ENCODE measurements at regions not wholly inside any gene's neighbourhood (a gene's known extent, or its start where the extent isn't known, plus 50 kb on each side); places are given as distances from the start of the nearest gene placed in this dataset.

DNA sequence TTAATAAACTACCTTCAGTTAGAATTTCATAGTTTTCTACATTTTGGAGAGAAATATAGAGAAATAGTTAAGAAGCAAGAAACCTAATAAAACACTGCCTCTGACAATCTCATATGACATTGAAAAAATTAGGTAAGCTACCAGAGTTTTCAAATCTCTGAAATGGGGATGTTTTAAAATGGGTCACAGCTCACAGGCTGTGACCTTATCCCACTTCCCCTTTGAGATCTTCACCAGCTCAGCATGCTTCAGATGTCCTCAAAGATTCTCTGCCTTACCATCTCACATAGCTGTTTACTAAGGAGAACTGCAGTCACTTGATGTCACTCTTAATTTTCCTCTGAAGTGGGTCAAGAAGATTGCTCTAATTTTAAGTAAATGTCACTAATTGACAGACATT lies 717.8 kb downstream of the JRKL start:
- Histone ChIP-seq H2BK5ac (ENCODE audit: low read depth, low read length, poor library complexity, severe bottlenecking) (no peak overlapping the region), H3K79me1 (ENCODE audit: low read depth in 1 of 2, low read length in 2 of 2) (no peaks in the 10 kb centered on the region), H3K4ac (ENCODE audit: low read depth, low read length) (no peak overlapping the region), H3K56ac (ENCODE audit: extremely low read depth, insufficient read depth, low read length) (no peak overlapping the region), H3K36me3 (ENCODE audit: control insufficient read depth, insufficient read depth, low read length) (no peaks in the 10 kb centered on the region), H3K14ac (replicated peaks; ENCODE audit: low read depth, low read length) (no peak overlapping the region), H3K4me2 (ENCODE audit: low read depth, low read length) (no peak overlapping the region), H3K23ac (ENCODE audit: low read depth, low read length) (no peak overlapping the region), H3K27me3 (ENCODE audit: control insufficient read depth, insufficient read depth, low read length) (no peaks in the 10 kb centered on the region), H4K91ac (ENCODE audit: insufficient read depth, low read depth, low read length) (no peak overlapping the region), H2BK20ac (ENCODE audit: low read depth, low read length) (no peak overlapping the region), H3K4me1 (ENCODE audit: control insufficient read depth, insufficient read depth, low read length) (no peaks in the 10 kb centered on the region), H3K9me1 (ENCODE audit: insufficient read depth, low read length) (no peaks in the 10 kb centered on the region), H3K9me3 (ENCODE audit: control insufficient read depth, insufficient read depth, low read length) (0 out of 2 replicates have a peak, but pooled peaks cover 4% of the 10 kb centered on the region), H3K4me3 (ENCODE audit: insufficient read depth, low read depth, low read length) (no peak overlapping the region), H2BK15ac (ENCODE audit: low read depth, low read length) (no peak overlapping the region), H2BK120ac (ENCODE audit: low read depth, low read length) (no peak overlapping the region), H3K9ac (ENCODE audit: low read depth, low read length) (no peak overlapping the region), H4K5ac (ENCODE audit: low read depth, low read length) (no peak overlapping the region), H4K20me1 (ENCODE audit: insufficient read depth, low read length) (no peaks in the 10 kb centered on the region), H2AK5ac (ENCODE audit: low read depth, low read length) (no peak overlapping the region), H4K8ac (ENCODE audit: low read depth in 2 of 2, low read length in 2 of 2) (no peak overlapping the region), H2AFZ (replicated peaks; ENCODE audit: low read length, poor library complexity) (no peak overlapping the region), H3K27ac (ENCODE audit: insufficient read depth, low read length) (no peak overlapping the region), H3K18ac (ENCODE audit: low read depth, low read length) (no peak overlapping the region), H2AK9ac (replicated peaks; ENCODE audit: low read depth, low read length, poor library complexity) (no peak overlapping the region)
- ChIA-PET POLR2A (ENCODE audit: unreplicated experiment) (no interaction called here), CTCF (no interaction called here)
- in situ Hi-C loops (cut with MboI; ENCODE audit: low sequenced_read_pairs) (no loop called here), intact Hi-C loops (cut with micrococcal nuclease) (no loop called here), dilution Hi-C loops (cut with HindIII; ENCODE audit: low sequenced_read_pairs, unreplicated experiment) (no loop called here)
- TF ChIP-seq USF2 (IDR thresholded peaks at IDR 0.05; ENCODE audit: low read depth, low read length) (no peak), BHLHE40 (IDR thresholded peaks at IDR 0.05; ENCODE audit: low read depth, low read length) (no peak), RFX5 (IDR thresholded peaks at IDR 0.05; ENCODE audit: low read depth, low read length) (no peak), CTCF (conservative IDR thresholded peaks at IDR 0.05; ENCODE audit: low read depth, low read length) (no peak), POLR2A (IDR thresholded peaks at IDR 0.05; ENCODE audit: low read depth, low read length) (no peak), SMC3 (IDR thresholded peaks at IDR 0.05; ENCODE audit: low read depth, low read length) (no peak), MAZ (IDR thresholded peaks at IDR 0.05; ENCODE audit: borderline replicate concordance, low read depth, low read length) (no peak), RCOR1 (IDR thresholded peaks at IDR 0.05; ENCODE audit: insufficient replicate concordance, low read length) (no peak), MXI1 (IDR thresholded peaks at IDR 0.05; ENCODE audit: borderline replicate concordance, low read depth, low read length) (no peak), MAFK (IDR thresholded peaks at IDR 0.05; ENCODE audit: low read depth, low read length) (no peak), FOS (IDR thresholded peaks at IDR 0.05; ENCODE audit: low read depth, low read length) (no peak), RAD21 (IDR thresholded peaks at IDR 0.05; ENCODE audit: low read length) (no peak), CHD1 (IDR thresholded peaks at IDR 0.05; ENCODE audit: low read depth, low read length) (no peak), CEBPB (IDR thresholded peaks at IDR 0.05; ENCODE audit: low read depth, low read length) (no peak)
- no TSS peak for BruUV-seq (replicated peaks)
- ATAC-seq (ENCODE audit: low read depth): no peak
- no peak for DNase-seq

Measured in IMR-90 (cell line).